HG03520 (cell line): ENCODE measurements at regions not wholly inside any gene's neighbourhood (a gene's known extent, or its start where the extent isn't known, plus 50 kb on each side); places are given as distances from the start of the nearest gene placed in this dataset.

Source experiments
- ATAC-seq: cut with Tn5 transposase; IDR thresholded peaks from one replicate; pipeline ENCODE4 v1.9.1; 2021; ENCODE audit warnings: mild to moderate bottlenecking, moderate library complexity; ENCODE audit not compliant: unreplicated experiment

DNA sequence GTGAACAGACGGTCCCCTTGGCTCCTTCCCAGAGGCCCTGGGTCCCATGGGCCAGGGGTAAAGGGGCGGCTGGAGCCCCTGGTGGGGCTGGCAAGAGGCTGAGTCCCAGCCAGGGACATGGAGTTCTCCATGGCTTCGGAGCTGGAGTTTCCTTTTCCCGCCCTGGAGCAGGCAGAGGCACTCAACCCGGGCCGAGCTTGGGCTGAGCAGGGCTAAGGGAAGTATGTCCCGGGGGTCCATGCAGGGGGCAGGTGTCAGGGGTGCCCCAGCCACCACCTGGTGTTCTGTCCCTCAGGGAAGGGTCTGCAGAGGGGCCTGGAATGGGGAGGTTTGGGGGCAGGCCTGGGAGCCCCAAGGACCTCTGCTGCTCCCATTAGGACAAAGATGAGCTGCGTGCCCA is 54.0 kb upstream of the TPM4 start:
- no peak for ATAC-seq

- ATAC-seq: no peak
Measured at GRCh38 chr19:16022681-16023080, 53.6 kb upstream of the TPM4 start.

- no peak for ATAC-seq
Measured at GRCh38 chr19:16023146-16023915, 53.0 kb upstream of the TPM4 start.

DNA sequence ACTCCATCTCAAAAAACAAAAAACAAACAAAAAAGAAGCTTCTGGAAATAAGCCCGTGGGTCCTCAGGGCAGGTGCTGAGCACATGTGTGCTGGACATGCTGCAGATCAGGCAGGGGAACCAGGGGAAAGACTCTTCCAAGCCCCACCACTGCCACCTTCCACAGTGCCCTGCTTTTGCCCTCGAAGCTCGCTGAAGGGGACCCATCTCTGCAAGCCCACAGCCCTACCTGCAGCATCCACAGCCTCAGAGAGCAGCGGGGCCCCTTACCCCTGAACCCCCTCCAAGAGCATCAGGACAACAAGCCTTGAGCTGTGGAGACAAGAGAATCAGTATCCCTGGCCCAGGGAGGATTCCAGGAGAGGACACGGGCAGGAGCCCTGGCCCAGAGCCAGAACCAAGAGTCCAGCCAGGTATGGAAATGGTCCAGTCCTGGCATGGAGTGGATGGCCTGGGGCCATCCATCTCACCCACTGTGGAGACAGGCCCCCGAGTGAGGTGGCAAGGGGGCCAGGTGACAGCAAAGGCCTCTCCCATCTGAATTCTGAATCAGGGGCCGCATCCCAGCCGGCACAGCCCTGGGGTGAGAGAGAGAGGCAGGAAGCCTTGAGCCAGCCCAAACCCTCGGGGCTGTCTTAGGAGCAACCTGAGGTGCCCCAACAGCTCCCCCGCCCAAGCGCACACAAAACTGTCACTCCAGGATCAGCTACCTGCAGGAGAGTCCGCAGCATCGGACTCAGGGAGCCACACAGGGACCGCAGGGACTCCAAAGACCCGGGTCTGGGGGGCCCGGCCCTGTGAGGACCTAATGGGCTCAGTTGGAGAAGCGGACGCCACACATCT is 51.8 kb upstream of the TPM4 start:
- no peak for ATAC-seq

GRCh38 chr19:16025108-16026101 is 50.9 kb upstream of the TPM4 start:
- ATAC-seq: no peak

DNA sequence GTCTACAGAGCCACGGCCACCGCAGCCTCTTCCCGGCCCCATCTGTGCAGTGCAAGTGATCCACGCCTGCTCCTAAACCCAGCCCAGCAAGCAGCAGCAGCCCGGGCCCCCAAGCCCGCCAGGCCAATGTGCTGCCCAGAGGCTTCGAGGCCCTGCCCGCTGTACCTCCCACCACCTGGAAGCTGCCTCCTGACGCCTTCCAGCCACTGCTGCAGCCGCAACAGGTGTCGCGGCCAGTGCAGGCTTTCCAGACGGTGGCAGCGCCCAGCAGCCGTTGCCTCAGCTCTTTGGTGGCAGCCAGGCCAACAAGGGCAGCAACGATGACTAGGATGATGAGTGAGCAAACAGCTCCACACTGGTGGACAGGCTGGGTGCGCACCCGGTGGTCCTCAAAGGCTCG is 50.2 kb upstream of the TPM4 start:
- no peak for ATAC-seq
